Mesothelial cell of epicardium (in vitro differentiated cells): ENCODE measurements at regions not wholly inside any gene's neighbourhood (a gene's known extent, or its start where the extent isn't known, plus 50 kb on each side); places are given as distances from the start of the nearest gene placed in this dataset.

ENCODE experiments used
- DNase-seq, 2 experiments: peaks; one replicate each; pipeline ENCODE4 v3.0.0; 2021; ENCODE audit warnings: low spot score in 2 of 2; ENCODE audit not compliant: unreplicated experiment in 2 of 2
- H3K27ac Mint-ChIP-seq: 2 replicates; pipeline ENCODE4 v1.8.0; 2021; ENCODE audit warnings: mixed read lengths
- H3K27me3 Mint-ChIP-seq: 2 replicates; pipeline ENCODE4 v1.8.0; 2021; ENCODE audit warnings: low read depth, mixed read lengths
- H3K36me3 Mint-ChIP-seq: 2 replicates; pipeline ENCODE4 v1.8.0; 2021; ENCODE audit warnings: mixed read lengths
- H3K4me1 Mint-ChIP-seq: 2 replicates; pipeline ENCODE4 v1.8.0; 2021; ENCODE audit warnings: mixed read lengths
- H3K4me3 Mint-ChIP-seq: 2 replicates; pipeline ENCODE4 v1.8.0; 2021; ENCODE audit warnings: mild to moderate bottlenecking, moderate library complexity, mixed read lengths
- H3K9me3 Mint-ChIP-seq: 2 replicates; pipeline ENCODE4 v1.8.0; 2021; ENCODE audit warnings: mixed read lengths
- CTCF ChIP-seq: fragments of 200-600 bp; sonication (generic); IDR thresholded peaks from one replicate; pipeline ENCODE4 v1.5.0; 2021; ENCODE audit warnings: antibody characterized with exemption; ENCODE audit not compliant: unreplicated experiment

DNA sequence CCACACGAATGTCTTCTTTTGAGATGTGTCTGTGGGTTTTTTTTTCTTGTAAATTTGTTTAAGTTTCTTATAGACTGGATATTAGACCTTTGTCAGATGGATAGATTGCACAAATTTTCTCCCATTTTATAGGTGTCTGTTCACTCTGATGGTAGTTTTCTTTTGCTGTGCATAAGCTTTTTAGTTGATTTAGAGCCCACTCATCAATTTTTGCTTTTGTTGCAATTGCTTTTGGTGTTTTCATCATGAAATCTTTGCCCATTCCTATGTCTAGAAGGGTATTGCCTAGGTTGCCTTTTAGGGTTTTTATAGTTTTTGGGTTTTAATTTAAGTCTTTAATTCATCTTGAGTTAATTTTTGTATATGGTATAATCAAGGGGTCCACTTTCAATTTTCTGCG, 57.7 kb downstream of the NKX2-2 start:
- no peaks in the 10 kb centered on the region for H3K9me3 Mint-ChIP-seq
- no peaks in the 10 kb centered on the region for H3K36me3 Mint-ChIP-seq
- H3K27me3 Mint-ChIP-seq = peaks cover 62% of the 10 kb centered on the region
- DNase-seq = no peak
- H3K4me3 Mint-ChIP-seq = no peak overlapping the region
- H3K27ac Mint-ChIP-seq = no peak overlapping the region
- TF ChIP-seq CTCF = no peak
- H3K4me1 Mint-ChIP-seq = no peaks in the 10 kb centered on the region

DNA sequence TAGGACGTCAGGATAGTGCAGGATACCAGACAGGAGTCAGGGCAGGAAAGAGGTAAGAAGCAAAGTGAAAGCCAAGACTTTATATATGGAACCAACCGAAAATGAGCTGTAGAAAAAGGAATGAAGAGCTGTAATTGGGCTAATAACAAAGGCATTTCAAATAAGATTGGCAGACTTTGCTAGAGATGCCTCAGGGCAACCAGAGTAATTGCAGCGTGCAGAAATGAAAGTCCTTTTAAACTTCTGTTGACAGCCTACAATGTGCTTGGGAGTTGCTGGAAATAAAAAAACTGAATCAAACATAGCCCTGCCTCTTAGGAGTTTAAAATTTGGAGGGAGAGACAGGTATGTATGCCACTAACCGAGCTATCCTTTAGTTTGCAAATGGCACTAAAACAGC, 56.4 kb upstream of the NKX2-4 start:
- Mint-ChIP-seq H3K27ac (no peak overlapping the region), H3K36me3 (no peaks in the 10 kb centered on the region), H3K9me3 (no peaks in the 10 kb centered on the region), H3K27me3 (peaks cover 53% of the 10 kb centered on the region), H3K4me3 (no peak overlapping the region), H3K4me1 (no peaks in the 10 kb centered on the region)
- DNase-seq = no peak
- no peak for TF ChIP-seq CTCF

GRCh38 chr20:21450572-21450971, 53.2 kb upstream of the NKX2-4 start:
- H3K27ac Mint-ChIP-seq = no peak overlapping the region
- H3K4me3 Mint-ChIP-seq = no peak overlapping the region
- H3K27me3 Mint-ChIP-seq = peaks cover 29% of the 10 kb centered on the region
- DNase-seq = no peak
- TF ChIP-seq CTCF = no peak
- H3K36me3 Mint-ChIP-seq = no peaks in the 10 kb centered on the region
- no peaks in the 10 kb centered on the region for H3K4me1 Mint-ChIP-seq
- H3K9me3 Mint-ChIP-seq = no peaks in the 10 kb centered on the region
